Peyer's patch (tissue), 4 donors: ENCODE measurements at regions not wholly inside any gene's neighbourhood (a gene's known extent, or its start where the extent isn't known, plus 50 kb on each side); places are given as distances from the start of the nearest gene placed in this dataset.

ENCODE experiments used
- POLR2A ChIP-seq, 2 donors: fragments of 450-650 bp; IDR thresholded peaks; one replicate each; pipeline ENCODE4 v1.5.1; 2017; ENCODE audit warnings: antibody characterized with exemption in 2 of 2, mild to moderate bottlenecking in 2 of 2, moderate library complexity in 2 of 2
- TF ChIP-seq, protein P1 (sequence below), 6 experiments: fragments of 450-650 bp in 4 of 6; fragments of 200-600 bp in 2 of 6; sonication (generic) in 1 of 6; IDR thresholded peaks; one replicate each; pipeline ENCODE4 v1.5.1; 2017 to 2019; ENCODE audit warnings: antibody characterized with exemption in 6 of 6, mild to moderate bottlenecking in 3 of 6, moderate library complexity in 1 of 6

DNA sequence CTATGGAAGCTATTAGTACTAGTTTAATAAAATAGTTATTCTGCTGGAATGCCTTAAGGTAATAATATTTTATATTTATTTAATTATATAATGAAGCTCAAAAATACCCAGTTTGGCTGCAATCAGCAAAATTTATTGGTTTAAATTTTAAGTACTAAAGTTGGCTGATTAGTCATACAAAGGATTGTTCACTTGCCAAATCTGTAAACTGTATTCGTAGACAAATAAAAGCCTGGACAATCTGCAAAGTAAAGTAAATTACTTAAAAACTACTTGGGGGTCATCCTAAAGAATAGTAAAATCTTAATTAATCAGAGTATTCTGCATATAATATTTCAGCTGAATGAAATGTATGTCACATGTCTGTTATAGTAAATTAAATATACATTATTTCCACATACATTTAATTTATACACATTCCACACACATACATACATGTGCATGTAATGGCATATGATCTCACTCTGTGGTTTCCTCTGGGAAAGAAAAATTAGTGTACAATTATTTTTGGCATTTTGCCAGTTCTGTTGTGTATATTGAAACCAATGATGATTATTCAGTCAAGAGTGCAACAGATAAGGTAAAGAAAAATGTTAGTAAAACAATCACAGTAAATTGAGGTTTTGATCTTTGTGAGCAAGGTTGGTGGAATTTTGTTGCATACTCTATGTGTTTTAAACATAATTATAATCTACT, 455.9 kb downstream of the CDH9 start:
- TF ChIP-seq, protein P1, sequence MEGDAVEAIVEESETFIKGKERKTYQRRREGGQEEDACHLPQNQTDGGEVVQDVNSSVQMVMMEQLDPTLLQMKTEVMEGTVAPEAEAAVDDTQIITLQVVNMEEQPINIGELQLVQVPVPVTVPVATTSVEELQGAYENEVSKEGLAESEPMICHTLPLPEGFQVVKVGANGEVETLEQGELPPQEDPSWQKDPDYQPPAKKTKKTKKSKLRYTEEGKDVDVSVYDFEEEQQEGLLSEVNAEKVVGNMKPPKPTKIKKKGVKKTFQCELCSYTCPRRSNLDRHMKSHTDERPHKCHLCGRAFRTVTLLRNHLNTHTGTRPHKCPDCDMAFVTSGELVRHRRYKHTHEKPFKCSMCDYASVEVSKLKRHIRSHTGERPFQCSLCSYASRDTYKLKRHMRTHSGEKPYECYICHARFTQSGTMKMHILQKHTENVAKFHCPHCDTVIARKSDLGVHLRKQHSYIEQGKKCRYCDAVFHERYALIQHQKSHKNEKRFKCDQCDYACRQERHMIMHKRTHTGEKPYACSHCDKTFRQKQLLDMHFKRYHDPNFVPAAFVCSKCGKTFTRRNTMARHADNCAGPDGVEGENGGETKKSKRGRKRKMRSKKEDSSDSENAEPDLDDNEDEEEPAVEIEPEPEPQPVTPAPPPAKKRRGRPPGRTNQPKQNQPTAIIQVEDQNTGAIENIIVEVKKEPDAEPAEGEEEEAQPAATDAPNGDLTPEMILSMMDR (IDR thresholded peaks at IDR 0.05): no peak
- TF ChIP-seq POLR2A (IDR thresholded peaks at IDR 0.05): no peak
